Neural cell (in vitro differentiated cells): ENCODE measurements at regions not wholly inside any gene's neighbourhood (a gene's known extent, or its start where the extent isn't known, plus 50 kb on each side); places are given as distances from the start of the nearest gene placed in this dataset.

Experiments used
- H2AFZ ChIP-seq: fragments of 200-600, 300-800 bp; sonication (generic), shearing (Covaris generic); 2 replicates; pipeline ENCODE4 v1.6.0; 2014; ENCODE audit warnings: low read depth, mild to moderate bottlenecking, antibody characterized with exemption, low read length, moderate library complexity
- H3F3A ChIP-seq: fragments of 200-600 bp; shearing (Covaris generic); 2 replicates; pipeline ENCODE4 v1.6.1; 2016; ENCODE audit warnings: mild to moderate bottlenecking, moderate library complexity, mixed read lengths, antibody characterized with exemption, low read length; ENCODE audit not compliant: insufficient read depth, poor library complexity, severe bottlenecking
- H3K27ac ChIP-seq: fragments of 200-600, 300-800 bp; sonication (generic), shearing (Covaris generic); 2 replicates; pipeline ENCODE4 v1.5.1; 2014; ENCODE audit warnings: mild to moderate bottlenecking, low read length, moderate library complexity
- H3K27me3 ChIP-seq: fragments of 300-800, 200-600 bp; sonication (generic), shearing (Covaris generic); 2 replicates; pipeline ENCODE4 v1.6.0; 2014; ENCODE audit warnings: mild to moderate bottlenecking, low read depth, low read length, moderate library complexity; ENCODE audit not compliant: insufficient read depth
- H3K36me3 ChIP-seq: fragments of 300-800, 200-600 bp; sonication (generic), shearing (Covaris generic); 2 replicates; pipeline ENCODE4 v1.5.1; 2014; ENCODE audit warnings: mild to moderate bottlenecking, antibody characterized with exemption, low read length, moderate library complexity; ENCODE audit not compliant: insufficient read depth
- H3K4me2 ChIP-seq: fragments of 300-800, 200-600 bp; sonication (generic), shearing (Covaris generic); 2 replicates; pipeline ENCODE4 v1.6.0; 2014; ENCODE audit warnings: mild to moderate bottlenecking, low read length
- H3K4me3 ChIP-seq: fragments of 300-800, 200-600 bp; sonication (generic), shearing (Covaris generic); 2 replicates; pipeline ENCODE4 v1.5.1; 2014; ENCODE audit warnings: mild to moderate bottlenecking, low read length, moderate library complexity
- H3K79me2 ChIP-seq: fragments of 200-600 bp; shearing (Covaris generic); replicated peaks from 2 replicates; pipeline ENCODE4 v1.6.0; 2014; ENCODE audit warnings: mild to moderate bottlenecking, low read length, moderate library complexity; ENCODE audit not compliant: insufficient read depth
- H3K9ac ChIP-seq: fragments of 300-800, 200-600 bp; sonication (generic), shearing (Covaris generic); 2 replicates; pipeline ENCODE4 v1.6.1; 2016; ENCODE audit warnings: mild to moderate bottlenecking, low read length, mixed read lengths
- H3K9me2 ChIP-seq: fragments of 200-600 bp; shearing (Covaris generic); 2 replicates; pipeline ENCODE4 v1.6.1; 2016; ENCODE audit warnings: mild to moderate bottlenecking, low read length, mixed read lengths; ENCODE audit not compliant: insufficient read depth
- H3K9me3 ChIP-seq: fragments of 200-600, 300-800 bp; sonication (generic), shearing (Covaris generic); 2 replicates; pipeline ENCODE4 v1.6.1; 2016; ENCODE audit warnings: mild to moderate bottlenecking, mixed run types, low read length, moderate library complexity, mixed read lengths
- H4K20me1 ChIP-seq: fragments of 200-600 bp; shearing (Covaris generic); 2 replicates; pipeline ENCODE4 v1.6.1; 2016; ENCODE audit warnings: mild to moderate bottlenecking, mixed run types; ENCODE audit not compliant: insufficient read depth
- EP300 ChIP-seq: fragments of 450-650 bp; conservative IDR thresholded peaks from 2 replicates; pipeline ENCODE4 v1.6.1; 2014; ENCODE audit warnings: antibody characterized with exemption, mild to moderate bottlenecking, moderate library complexity; ENCODE audit not compliant: poor library complexity, severe bottlenecking
- EZH2 ChIP-seq: fragments of 200-600, 300-800 bp; shearing (Covaris generic), sonication (generic); IDR thresholded peaks from 2 replicates; pipeline ENCODE4 v1.6.1; 2014; ENCODE audit warnings: antibody characterized with exemption, low read length, borderline replicate concordance, mild to moderate bottlenecking; ENCODE audit not compliant: insufficient read depth, poor library complexity, severe bottlenecking
- MXI1 ChIP-seq: fragments of 450-650 bp; conservative IDR thresholded peaks from 2 replicates; pipeline ENCODE4 v1.6.1; 2014; ENCODE audit warnings: antibody characterized with exemption, mild to moderate bottlenecking; ENCODE audit not compliant: poor library complexity, severe bottlenecking
- POLR2AphosphoS5 ChIP-seq: IDR thresholded peaks from 2 replicates; pipeline ENCODE4 v1.6.1; 2012
- RAD21 ChIP-seq: fragments of 450-650 bp; conservative IDR thresholded peaks from 2 replicates; pipeline ENCODE4 v1.6.1; 2014; ENCODE audit warnings: antibody characterized with exemption, mild to moderate bottlenecking, moderate library complexity
- SMC3 ChIP-seq: fragments of 450-650 bp; conservative IDR thresholded peaks from 2 replicates; pipeline ENCODE4 v1.6.1; 2014; ENCODE audit warnings: antibody characterized with exemption, mild to moderate bottlenecking, moderate library complexity; ENCODE audit not compliant: poor library complexity
- TAF1 ChIP-seq: IDR thresholded peaks from 2 replicates; pipeline ENCODE4 v1.6.1; 2012; ENCODE audit warnings: low read depth
- TF ChIP-seq, protein P1 (sequence below): IDR thresholded peaks from 2 replicates; pipeline ENCODE4 v1.6.1; 2012; ENCODE audit warnings: borderline replicate concordance
- TF ChIP-seq, protein P2 (sequence below): fragments of 450-650 bp; IDR thresholded peaks from 2 replicates; pipeline ENCODE4 v1.5.1; 2014; ENCODE audit warnings: antibody characterized with exemption, mild to moderate bottlenecking, moderate library complexity; ENCODE audit not compliant: poor library complexity, severe bottlenecking

DNA sequence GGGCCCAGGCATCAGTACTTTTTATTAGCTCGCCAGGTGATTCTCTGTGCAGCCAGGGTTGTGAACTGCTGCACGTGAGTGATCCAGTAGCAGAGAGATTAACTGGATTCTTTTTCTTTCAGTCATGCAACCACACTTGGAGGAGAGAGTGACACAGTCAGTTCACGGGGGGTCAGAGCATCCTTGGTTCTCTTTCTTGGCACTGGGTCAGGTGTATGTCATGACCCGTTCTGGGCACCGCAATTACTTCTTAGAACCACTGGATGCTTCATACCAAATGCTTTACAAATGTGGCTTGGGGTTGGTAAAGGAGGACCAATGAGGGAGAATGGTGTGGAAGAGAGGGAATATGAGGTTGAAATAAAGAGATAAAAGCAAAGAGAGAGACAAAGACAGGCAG is 368.7 kb downstream of the MLLT3 start:
- no peaks in the 10 kb centered on the region for H3K36me3 ChIP-seq
- no peak overlapping the region for H3K4me2 ChIP-seq
- H2AFZ ChIP-seq: no peak overlapping the region
- no peaks in the 10 kb centered on the region for H3K79me2 ChIP-seq
- H4K20me1 ChIP-seq: no peaks in the 10 kb centered on the region
- H3K4me3 ChIP-seq: no peak overlapping the region
- no peaks in the 10 kb centered on the region for H3K9me3 ChIP-seq
- TF ChIP-seq, protein P1, sequence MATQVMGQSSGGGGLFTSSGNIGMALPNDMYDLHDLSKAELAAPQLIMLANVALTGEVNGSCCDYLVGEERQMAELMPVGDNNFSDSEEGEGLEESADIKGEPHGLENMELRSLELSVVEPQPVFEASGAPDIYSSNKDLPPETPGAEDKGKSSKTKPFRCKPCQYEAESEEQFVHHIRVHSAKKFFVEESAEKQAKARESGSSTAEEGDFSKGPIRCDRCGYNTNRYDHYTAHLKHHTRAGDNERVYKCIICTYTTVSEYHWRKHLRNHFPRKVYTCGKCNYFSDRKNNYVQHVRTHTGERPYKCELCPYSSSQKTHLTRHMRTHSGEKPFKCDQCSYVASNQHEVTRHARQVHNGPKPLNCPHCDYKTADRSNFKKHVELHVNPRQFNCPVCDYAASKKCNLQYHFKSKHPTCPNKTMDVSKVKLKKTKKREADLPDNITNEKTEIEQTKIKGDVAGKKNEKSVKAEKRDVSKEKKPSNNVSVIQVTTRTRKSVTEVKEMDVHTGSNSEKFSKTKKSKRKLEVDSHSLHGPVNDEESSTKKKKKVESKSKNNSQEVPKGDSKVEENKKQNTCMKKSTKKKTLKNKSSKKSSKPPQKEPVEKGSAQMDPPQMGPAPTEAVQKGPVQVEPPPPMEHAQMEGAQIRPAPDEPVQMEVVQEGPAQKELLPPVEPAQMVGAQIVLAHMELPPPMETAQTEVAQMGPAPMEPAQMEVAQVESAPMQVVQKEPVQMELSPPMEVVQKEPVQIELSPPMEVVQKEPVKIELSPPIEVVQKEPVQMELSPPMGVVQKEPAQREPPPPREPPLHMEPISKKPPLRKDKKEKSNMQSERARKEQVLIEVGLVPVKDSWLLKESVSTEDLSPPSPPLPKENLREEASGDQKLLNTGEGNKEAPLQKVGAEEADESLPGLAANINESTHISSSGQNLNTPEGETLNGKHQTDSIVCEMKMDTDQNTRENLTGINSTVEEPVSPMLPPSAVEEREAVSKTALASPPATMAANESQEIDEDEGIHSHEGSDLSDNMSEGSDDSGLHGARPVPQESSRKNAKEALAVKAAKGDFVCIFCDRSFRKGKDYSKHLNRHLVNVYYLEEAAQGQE: no peak
- TF ChIP-seq RAD21 (no peak), SMC3 (no peak), EP300 (no peak), EZH2 (no peak), TAF1 (no peak), POLR2AphosphoS5 (no peak)
- TF ChIP-seq, protein P2, sequence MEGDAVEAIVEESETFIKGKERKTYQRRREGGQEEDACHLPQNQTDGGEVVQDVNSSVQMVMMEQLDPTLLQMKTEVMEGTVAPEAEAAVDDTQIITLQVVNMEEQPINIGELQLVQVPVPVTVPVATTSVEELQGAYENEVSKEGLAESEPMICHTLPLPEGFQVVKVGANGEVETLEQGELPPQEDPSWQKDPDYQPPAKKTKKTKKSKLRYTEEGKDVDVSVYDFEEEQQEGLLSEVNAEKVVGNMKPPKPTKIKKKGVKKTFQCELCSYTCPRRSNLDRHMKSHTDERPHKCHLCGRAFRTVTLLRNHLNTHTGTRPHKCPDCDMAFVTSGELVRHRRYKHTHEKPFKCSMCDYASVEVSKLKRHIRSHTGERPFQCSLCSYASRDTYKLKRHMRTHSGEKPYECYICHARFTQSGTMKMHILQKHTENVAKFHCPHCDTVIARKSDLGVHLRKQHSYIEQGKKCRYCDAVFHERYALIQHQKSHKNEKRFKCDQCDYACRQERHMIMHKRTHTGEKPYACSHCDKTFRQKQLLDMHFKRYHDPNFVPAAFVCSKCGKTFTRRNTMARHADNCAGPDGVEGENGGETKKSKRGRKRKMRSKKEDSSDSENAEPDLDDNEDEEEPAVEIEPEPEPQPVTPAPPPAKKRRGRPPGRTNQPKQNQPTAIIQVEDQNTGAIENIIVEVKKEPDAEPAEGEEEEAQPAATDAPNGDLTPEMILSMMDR: no peak
- no peaks in the 10 kb centered on the region for H3F3A ChIP-seq
- H3K27ac ChIP-seq: no peak overlapping the region
- no peaks in the 10 kb centered on the region for H3K9me2 ChIP-seq
- no peaks in the 10 kb centered on the region for H3K27me3 ChIP-seq
- H3K9ac ChIP-seq: no peak overlapping the region

- Histone ChIP-seq H3K79me2 (no peaks in the 10 kb centered on the region), H3K9me2 (no peaks in the 10 kb centered on the region), H3K9ac (no peak overlapping the region), H3K4me3 (no peak overlapping the region), H3F3A (no peaks in the 10 kb centered on the region), H4K20me1 (no peaks in the 10 kb centered on the region), H3K27ac (no peak overlapping the region), H3K27me3 (no peaks in the 10 kb centered on the region), H2AFZ (no peak overlapping the region), H3K4me2 (no peak overlapping the region), H3K36me3 (no peaks in the 10 kb centered on the region), H3K9me3 (no peaks in the 10 kb centered on the region)
- TF ChIP-seq MXI1: no peak
- no peak for TF ChIP-seq TAF1
- TF ChIP-seq, protein P1: no peak
- TF ChIP-seq, protein P2: no peak
- no peak for TF ChIP-seq EZH2
- no peak for TF ChIP-seq SMC3
- no peak for TF ChIP-seq EP300
- TF ChIP-seq RAD21: no peak
Measured at GRCh38 chr9:20252778-20253177, 369.5 kb downstream of the MLLT3 start.
